B cell (primary cell): ENCODE measurements at regions not wholly inside any gene's neighbourhood (a gene's known extent, or its start where the extent isn't known, plus 50 kb on each side); places are given as distances from the start of the nearest gene placed in this dataset.

Experiments
- EZH2 ChIP-seq: IDR thresholded peaks from 2 replicates; pipeline ENCODE4 v1.6.1; 2012; ENCODE audit warnings: borderline replicate concordance, low read depth, mild to moderate bottlenecking, moderate library complexity, low read length; ENCODE audit not compliant: insufficient read depth, poor library complexity, severe bottlenecking
- TF ChIP-seq, protein P1 (sequence below): fragments of 200-600 bp; IDR thresholded peaks from one replicate; pipeline ENCODE4 v1.8.0; 2022; ENCODE audit warnings: antibody characterized with exemption, mild to moderate bottlenecking

DNA sequence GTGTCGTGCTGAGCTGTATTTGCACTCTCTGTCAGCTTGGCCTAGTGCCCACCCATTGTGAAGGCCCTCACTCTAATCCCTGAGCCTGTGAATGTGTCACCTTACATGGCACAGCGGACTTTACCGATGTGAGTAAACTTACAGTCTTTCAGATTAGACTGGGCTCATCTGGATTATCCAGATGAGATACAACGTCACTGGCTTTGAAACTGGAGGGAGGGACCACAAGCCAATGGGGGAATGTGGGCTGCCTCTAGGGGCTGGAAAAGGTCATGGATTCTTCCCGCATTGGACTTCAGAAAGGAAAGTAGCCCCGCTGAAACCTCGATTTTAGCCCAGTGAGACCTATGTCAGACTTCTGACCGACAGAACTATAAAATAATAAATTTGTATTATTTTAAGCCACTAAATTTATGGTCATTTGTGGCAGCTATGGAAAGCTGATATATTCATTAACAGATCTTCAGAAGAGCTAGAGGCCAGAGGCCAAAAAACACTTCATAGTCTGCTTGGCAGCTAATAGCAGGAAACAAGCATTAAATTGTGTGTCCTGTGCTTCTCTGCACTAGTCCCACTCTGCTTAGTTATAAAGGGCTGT lies 139.0 kb upstream of the GAS1 start:
- TF ChIP-seq, protein P1, sequence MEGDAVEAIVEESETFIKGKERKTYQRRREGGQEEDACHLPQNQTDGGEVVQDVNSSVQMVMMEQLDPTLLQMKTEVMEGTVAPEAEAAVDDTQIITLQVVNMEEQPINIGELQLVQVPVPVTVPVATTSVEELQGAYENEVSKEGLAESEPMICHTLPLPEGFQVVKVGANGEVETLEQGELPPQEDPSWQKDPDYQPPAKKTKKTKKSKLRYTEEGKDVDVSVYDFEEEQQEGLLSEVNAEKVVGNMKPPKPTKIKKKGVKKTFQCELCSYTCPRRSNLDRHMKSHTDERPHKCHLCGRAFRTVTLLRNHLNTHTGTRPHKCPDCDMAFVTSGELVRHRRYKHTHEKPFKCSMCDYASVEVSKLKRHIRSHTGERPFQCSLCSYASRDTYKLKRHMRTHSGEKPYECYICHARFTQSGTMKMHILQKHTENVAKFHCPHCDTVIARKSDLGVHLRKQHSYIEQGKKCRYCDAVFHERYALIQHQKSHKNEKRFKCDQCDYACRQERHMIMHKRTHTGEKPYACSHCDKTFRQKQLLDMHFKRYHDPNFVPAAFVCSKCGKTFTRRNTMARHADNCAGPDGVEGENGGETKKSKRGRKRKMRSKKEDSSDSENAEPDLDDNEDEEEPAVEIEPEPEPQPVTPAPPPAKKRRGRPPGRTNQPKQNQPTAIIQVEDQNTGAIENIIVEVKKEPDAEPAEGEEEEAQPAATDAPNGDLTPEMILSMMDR = no peak
- TF ChIP-seq EZH2 = no peak
